Esophagus muscularis mucosa (tissue), 4 donors: ENCODE measurements at regions not wholly inside any gene's neighbourhood (a gene's known extent, or its start where the extent isn't known, plus 50 kb on each side); places are given as distances from the start of the nearest gene placed in this dataset.
"Not testable (repeated sequence)": the region's sequence is repeated elsewhere in the genome, so short reads cannot be mapped to it uniquely, and the experiment has no call there.

Experiments used
- CTCF ChIP-seq, 3 experiments: fragments of 200-600 bp in 2 of 3; fragments of 450-650 bp in 1 of 3; sonication (generic) in 2 of 3; IDR thresholded peaks; one replicate each; pipeline ENCODE4 v1.5.1; 2017 to 2019; ENCODE audit warnings: antibody characterized with exemption in 3 of 3, mild to moderate bottlenecking in 2 of 3, moderate library complexity in 1 of 3
- EP300 ChIP-seq: sonication (generic); formaldehyde crosslinking; IDR thresholded peaks from one replicate; pipeline ENCODE4 v1.6.1; 2017; ENCODE audit warnings: antibody characterized with exemption
- POLR2AphosphoS5 ChIP-seq, 2 donors: sonication (generic); formaldehyde crosslinking; IDR thresholded peaks; one replicate each; pipeline ENCODE4 v1.6.1; 2017; ENCODE audit warnings: antibody characterized with exemption in 2 of 2

- not testable (repeated sequence) for TF ChIP-seq POLR2AphosphoS5 (IDR thresholded peaks at IDR 0.05); CTCF (IDR thresholded peaks at IDR 0.05); EP300
These were observed 232.2 kb upstream of the PRDM1 start for GRCh38 chr6:105853979-105854378.
